Stimulated activated CD4-positive, alpha-beta T cell treated with anti-CD3 and anti-CD28 coated beads, Interleukin-4, amount 100 ng/mL, for 1 hour (primary cell): ENCODE measurements at regions not wholly inside any gene's neighbourhood (a gene's known extent, or its start where the extent isn't known, plus 50 kb on each side); places are given as distances from the start of the nearest gene placed in this dataset.

Experiments used
- DNase-seq: peaks from one replicate; pipeline ENCODE4 v3.0.0-alpha.2; 2020

DNA sequence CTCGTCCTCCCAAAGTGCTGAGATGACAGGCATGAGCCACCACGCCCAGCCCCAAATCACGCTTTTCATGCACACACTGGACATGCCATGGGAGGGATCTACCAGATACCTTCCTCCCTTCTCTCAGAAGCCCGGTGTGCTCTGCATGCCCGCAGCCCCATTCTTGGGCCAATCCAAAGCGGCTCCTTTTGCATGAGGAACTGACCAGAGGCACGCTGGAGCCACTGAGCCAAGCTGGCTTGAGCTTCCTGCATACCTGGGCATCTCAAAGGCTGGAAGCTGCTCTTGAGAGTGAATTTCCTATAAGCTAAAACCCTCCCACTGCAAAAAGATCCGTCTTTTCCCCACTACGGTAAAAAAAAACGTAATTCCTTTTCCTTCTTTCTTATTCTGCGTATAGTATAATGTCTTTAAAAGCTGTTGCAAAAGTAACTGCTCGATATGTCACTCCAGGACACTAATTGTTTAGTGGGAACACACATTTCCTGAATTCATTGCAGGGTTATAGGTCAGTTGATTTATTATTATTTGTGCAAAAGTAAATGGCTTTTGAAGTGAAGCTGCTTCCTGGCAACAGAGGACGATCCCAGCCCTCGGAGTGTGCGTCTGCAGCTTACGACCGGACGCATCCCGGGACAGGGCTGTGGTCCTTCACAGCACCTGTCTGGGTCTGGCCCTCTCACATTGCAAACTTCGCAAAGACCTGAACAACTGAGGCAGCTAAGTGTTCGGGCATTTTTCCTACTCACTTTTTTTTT, 61.8 kb upstream of the ETS2 start:
- no peak for DNase-seq

DNA sequence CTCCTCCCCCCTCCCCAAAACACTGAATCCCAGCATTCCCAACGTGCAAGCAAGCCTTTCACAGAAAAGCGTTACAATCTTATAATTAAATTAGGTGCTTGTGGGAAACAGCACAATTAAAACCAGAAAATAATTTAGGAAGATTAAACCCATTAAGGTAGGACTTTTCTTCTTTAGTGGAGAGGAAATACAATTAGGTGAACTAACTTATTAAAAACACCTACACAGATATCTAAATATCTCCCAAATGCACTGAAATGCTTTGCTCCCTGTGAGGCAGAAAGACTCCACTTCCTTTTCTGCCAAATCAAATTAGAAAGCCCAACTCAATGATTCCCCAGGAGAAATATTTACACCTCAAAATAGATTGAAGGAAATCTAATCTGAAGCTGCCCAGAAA, 60.9 kb upstream of the ETS2 start:
- DNase-seq, result no peak

DNA sequence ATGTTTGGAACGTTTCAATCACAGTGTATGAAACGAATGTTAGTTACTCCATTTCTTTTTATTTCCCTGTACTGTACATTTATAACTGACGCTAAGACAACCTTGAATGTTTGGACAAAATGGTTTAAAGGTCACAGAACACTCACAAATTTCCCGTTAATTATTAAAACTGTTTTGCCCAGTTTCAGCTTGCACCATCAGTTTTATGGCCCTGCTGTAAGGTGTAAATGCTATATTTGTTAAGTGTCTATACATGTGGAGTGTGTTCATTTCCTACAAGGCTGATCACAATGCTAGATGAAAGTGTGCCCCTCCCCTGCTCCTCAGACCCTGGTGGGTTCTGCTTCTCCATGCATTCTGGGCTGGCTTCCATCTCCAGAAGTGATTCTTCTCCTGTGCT, 57.9 kb upstream of the ETS2 start:
- DNase-seq, result no peak

DNA sequence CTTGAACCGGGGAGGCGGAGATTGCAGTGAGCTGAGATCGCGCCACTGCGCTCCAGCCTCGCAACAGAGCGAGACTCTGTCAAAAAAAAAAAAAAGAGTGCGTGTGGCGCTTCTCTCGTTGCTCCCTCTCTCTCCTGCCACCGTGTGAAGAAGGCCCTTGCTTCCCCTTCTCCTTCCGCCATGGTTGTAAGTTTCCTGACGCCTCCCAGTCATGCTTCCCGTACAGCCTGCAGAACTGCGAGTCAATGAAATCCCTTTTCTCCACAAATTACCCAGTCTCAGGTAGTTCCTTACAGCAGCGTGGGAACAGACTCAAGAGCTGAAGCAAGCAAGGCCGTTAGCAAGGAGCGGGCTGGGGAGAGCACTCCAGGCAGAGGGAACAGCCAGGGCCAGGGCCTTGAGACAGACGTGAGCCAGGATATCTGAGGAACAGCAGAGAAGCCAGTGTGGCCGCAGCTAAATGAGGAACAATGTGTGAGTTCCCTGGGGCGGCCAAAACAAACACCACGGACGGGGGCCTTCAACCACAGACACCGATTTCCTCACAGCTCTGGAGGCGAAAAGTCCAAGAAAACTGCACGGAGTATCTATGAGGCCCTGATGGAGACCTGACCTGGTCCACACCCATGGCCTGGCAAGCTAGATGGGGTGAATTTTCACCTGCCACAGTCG, 54.2 kb upstream of the ETS2 start:
- no peak for DNase-seq

DNA sequence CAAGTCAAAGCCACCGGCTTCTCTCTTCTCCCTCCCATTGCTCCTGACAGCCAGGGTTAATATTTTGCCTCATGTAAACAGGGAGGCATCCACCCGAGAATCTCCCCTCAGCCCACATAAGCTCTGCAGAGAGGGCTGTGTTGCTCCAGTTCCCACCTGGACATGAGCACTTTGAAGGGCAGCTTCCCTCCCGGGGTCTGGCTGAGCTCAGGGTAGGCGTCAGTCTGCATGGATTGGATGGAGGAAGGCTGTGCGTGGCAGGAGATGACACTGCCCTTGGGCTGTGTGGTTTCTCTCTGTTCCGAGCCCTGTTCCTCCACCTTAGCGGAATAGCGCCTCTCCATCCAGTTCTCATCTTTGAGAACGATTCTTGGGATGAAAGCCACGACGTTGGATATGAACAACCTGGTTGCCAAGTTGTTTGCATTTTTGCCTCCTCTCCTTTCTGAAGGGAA, 53.7 kb upstream of the ETS2 start:
- no peak for DNase-seq

DNA sequence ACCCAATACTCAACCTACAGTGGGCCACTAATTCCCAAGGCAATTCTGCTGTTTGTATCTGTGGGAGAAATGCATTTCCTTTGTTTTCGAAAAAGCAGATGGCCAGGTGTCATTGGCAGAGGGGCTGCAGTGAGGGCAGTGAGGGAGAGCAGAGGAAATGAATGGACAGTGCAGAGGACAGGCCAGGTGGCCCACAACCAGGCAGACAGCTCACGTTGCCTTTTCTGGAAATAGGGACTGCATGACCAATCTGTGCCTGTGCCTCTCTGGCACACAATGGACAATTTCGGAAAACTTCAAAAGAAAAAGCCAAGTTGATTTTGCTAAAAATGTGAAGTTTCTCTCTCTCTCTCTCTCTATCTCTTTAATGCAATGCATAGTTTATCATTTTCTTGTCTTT, 52.6 kb upstream of the ETS2 start:
- no peak for DNase-seq

DNA sequence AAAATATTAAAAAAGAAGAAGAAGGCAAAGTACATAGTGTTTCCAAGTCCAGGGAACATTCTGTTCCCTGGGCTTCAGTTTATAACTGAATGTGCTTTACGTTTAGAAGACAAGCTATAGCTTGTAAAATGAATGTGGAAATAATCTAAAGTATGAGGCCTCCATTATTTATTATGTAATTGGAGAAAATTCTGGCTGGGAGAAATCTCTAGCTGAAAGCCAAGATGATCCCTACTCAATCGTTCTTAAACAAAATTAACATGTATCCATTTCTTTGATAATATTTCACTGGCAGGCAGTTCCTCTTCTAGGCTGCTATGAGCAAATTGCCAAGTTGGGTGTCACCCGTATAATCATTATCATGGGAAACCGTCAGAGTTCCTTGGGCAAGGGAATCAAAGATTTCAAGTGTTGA, 52.2 kb upstream of the ETS2 start:
- DNase-seq, result no peak
